HCT116 (cell line): ENCODE measurements at regions not wholly inside any gene's neighbourhood (a gene's known extent, or its start where the extent isn't known, plus 50 kb on each side); places are given as distances from the start of the nearest gene placed in this dataset.

Experiments used
- ATAC-seq: fragments of 200-7000 bp; cut with Tn5 transposase; 2 replicates; pipeline ENCODE4 v1.9.1; 2020; ENCODE audit warnings: mild to moderate bottlenecking, moderate library complexity
- BruUV-seq: library from RNA; stranded (reverse); fragments of 400-500 nt; replicated peaks from 2 replicates; lab custom pipeline; 2021; lab: Mats Ljungman, UMichigan
- CTCF ChIA-PET: fragments of 300-600 bp; sonication (Branson Sonifier 250); formaldehyde crosslinking; loops from one replicate; lab custom pipeline; 2021; ENCODE audit warnings: antibody characterized with exemption; lab: Charles Lee
- POLR2A ChIA-PET: fragments of 300-600, 350-600 bp; sonication (Branson Sonifier 250); formaldehyde crosslinking; loops from one replicate; lab custom pipeline; 2021; ENCODE audit warnings: antibody characterized with exemption; lab: Charles Lee
- RAD21 ChIA-PET, 2 experiments: fragments of 300-600 bp; sonication (Branson Sonifier 250); formaldehyde crosslinking; loops; one replicate each; lab custom pipeline; 2023; ENCODE audit warnings: low total read pairs in 2 of 2; ENCODE audit not compliant: uncharacterized antibody in 2 of 2, unreplicated experiment in 2 of 2, low non-redundant PET in 1 of 2; lab: Charles Lee
- DNase-seq: peaks from one replicate; pipeline ENCODE4 v3.0.0-alpha.2; 2010; ENCODE audit warnings: low read depth, low spot score
- H2AFZ ChIP-seq: fragments of 200-600 bp; shearing (Covaris generic), sonication (generic); 2 replicates; pipeline ENCODE4 v1.6.1; 2017; ENCODE audit warnings: low read depth, mixed run types, mixed read lengths, antibody characterized with exemption, low read length; ENCODE audit not compliant: poor library complexity, severe bottlenecking
- H3K27ac ChIP-seq: 2 replicates; pipeline ENCODE4 v1.5.1; 2012; ENCODE audit warnings: low read depth, low read length
- H3K27me3 ChIP-seq: fragments of 200-600 bp; sonication (generic); 2 replicates; pipeline ENCODE4 v1.6.1; 2016; ENCODE audit warnings: mixed run types, low read length, mixed read lengths; ENCODE audit not compliant: insufficient read depth
- H3K36me3 ChIP-seq, 2 experiments: fragments of 200-500 bp in 1 of 2; fragments of 200-600 bp in 1 of 2; sonication (Bioruptor generic) in 1 of 2; sonication (generic) in 1 of 2; 2 replicates each; pipeline versions ENCODE4 v1.5.1 to v1.6.1; 2014 to 2016; ENCODE audit warnings: low read length in 2 of 2, inconsistent platforms in 1 of 2, mixed read lengths in 1 of 2, mixed run types in 1 of 2; ENCODE audit not compliant: insufficient read depth in 2 of 2, control insufficient read depth in 1 of 2
- H3K4me1 ChIP-seq, 2 experiments: fragments of 200-600 bp in 1 of 2; sonication (generic) in 1 of 2; 2 replicates each; pipeline versions ENCODE4 v1.5.1 to v1.6.1; 2012 to 2017; ENCODE audit warnings: low read length in 2 of 2, inconsistent platforms in 1 of 2, mild to moderate bottlenecking in 1 of 2, mixed read lengths in 1 of 2, mixed run types in 1 of 2, moderate library complexity in 1 of 2; ENCODE audit not compliant: insufficient read depth in 2 of 2, control insufficient read depth in 1 of 2
- H3K4me2 ChIP-seq: fragments of 200-600 bp; sonication (generic); 2 replicates; pipeline ENCODE4 v1.6.1; 2017; ENCODE audit warnings: mixed run types, low read length, mixed read lengths
- H3K4me3 ChIP-seq, 2 experiments: fragments of 200-600 bp in 1 of 2; sonication (generic) in 1 of 2; replicated peaks in 1 of 2; 2 replicates each; pipeline ENCODE4 v1.5.1; 2011 to 2016; ENCODE audit warnings: low read length in 2 of 2, control low read depth in 1 of 2, low read depth in 1 of 2, mild to moderate bottlenecking in 1 of 2, mixed read lengths in 1 of 2, mixed run types in 1 of 2
- H3K79me2 ChIP-seq: fragments of 200-600 bp; sonication (generic); 2 replicates; pipeline ENCODE4 v1.6.1; 2017; ENCODE audit warnings: mild to moderate bottlenecking, mixed run types, low read length, moderate library complexity, mixed read lengths; ENCODE audit not compliant: insufficient read depth
- H3K9ac ChIP-seq: fragments of 200-600 bp; sonication (generic); 2 replicates; pipeline ENCODE4 v1.6.1; 2016; ENCODE audit warnings: low read length, mixed read lengths
- H3K9me2 ChIP-seq: fragments of 200-600 bp; sonication (generic), shearing (Covaris generic); 2 replicates; pipeline ENCODE4 v1.6.1; 2017; ENCODE audit warnings: mixed run types, mild to moderate bottlenecking, moderate library complexity; ENCODE audit not compliant: insufficient read depth
- H3K9me3 ChIP-seq, 2 experiments: fragments of 200-500 bp in 1 of 2; fragments of 200-600 bp in 1 of 2; sonication (Bioruptor generic) in 1 of 2; sonication (generic) in 1 of 2; 2 replicates each; pipeline ENCODE4 v1.6.1; 2014 to 2017; ENCODE audit warnings: low read length in 2 of 2, mixed read lengths in 2 of 2, inconsistent platforms in 1 of 2, low read depth in 1 of 2, mild to moderate bottlenecking in 1 of 2, mixed run types in 1 of 2, moderate library complexity in 1 of 2; ENCODE audit not compliant: control insufficient read depth in 1 of 2, insufficient read depth in 1 of 2
- H4K20me1 ChIP-seq: fragments of 200-600 bp; sonication (generic), shearing (Covaris generic); 2 replicates; pipeline ENCODE4 v1.6.1; 2017; ENCODE audit warnings: mixed run types, mild to moderate bottlenecking, moderate library complexity; ENCODE audit not compliant: insufficient read depth
- CBX3 ChIP-seq: IDR thresholded peaks from 2 replicates; pipeline ENCODE4 v1.6.1; 2012; ENCODE audit warnings: low read depth
- CEBPB ChIP-seq: IDR thresholded peaks from 2 replicates; pipeline ENCODE4 v1.6.1; 2012; ENCODE audit warnings: low read depth
- EGR1 ChIP-seq: IDR thresholded peaks from 2 replicates; pipeline ENCODE4 v1.6.1; 2012; ENCODE audit warnings: low read depth
- ELF1 ChIP-seq: IDR thresholded peaks from 2 replicates; pipeline ENCODE4 v1.6.1; 2012; ENCODE audit warnings: low read depth, borderline replicate concordance
- EZH2 ChIP-seq: fragments of 200-600 bp; sonication (generic); IDR thresholded peaks from 2 replicates; pipeline ENCODE4 v1.6.1; 2017; ENCODE audit warnings: antibody characterized with exemption, mixed run types
- EZH2phosphoT487 ChIP-seq: fragments of 200-600 bp; IDR thresholded peaks from 2 replicates; pipeline ENCODE4 v1.6.1; 2018; ENCODE audit warnings: antibody characterized with exemption, borderline replicate concordance
- FOSL1 ChIP-seq: IDR thresholded peaks from 2 replicates; pipeline ENCODE4 v1.6.1; 2012; ENCODE audit warnings: low read depth
- JUND ChIP-seq: IDR thresholded peaks from 2 replicates; pipeline ENCODE4 v1.6.1; 2012
- POLR2A ChIP-seq: IDR thresholded peaks from 2 replicates; pipeline ENCODE4 v1.7.0; 2011; ENCODE audit warnings: borderline replicate concordance; ENCODE audit not compliant: insufficient read depth, insufficient read length; ENCODE audit errors: extremely low read depth
- RAD21 ChIP-seq: IDR thresholded peaks from 2 replicates; pipeline ENCODE4 v1.6.1; 2012; ENCODE audit warnings: low read depth, mild to moderate bottlenecking
- REST ChIP-seq: IDR thresholded peaks from 2 replicates; pipeline ENCODE4 v1.6.1; 2012; ENCODE audit warnings: low read depth
- SIN3A ChIP-seq: IDR thresholded peaks from 2 replicates; pipeline ENCODE4 v1.6.1; 2012; ENCODE audit warnings: low read depth
- SP1 ChIP-seq: IDR thresholded peaks from 2 replicates; pipeline ENCODE4 v1.6.1; 2012; ENCODE audit warnings: low read depth
- TCF7L2 ChIP-seq: IDR thresholded peaks from 2 replicates; pipeline ENCODE4 v1.7.0; 2011; ENCODE audit warnings: borderline replicate concordance, inconsistent platforms; ENCODE audit not compliant: insufficient read depth, insufficient read length; ENCODE audit errors: extremely low read depth
- YY1 ChIP-seq: IDR thresholded peaks from 2 replicates; pipeline ENCODE4 v1.6.1; 2011; ENCODE audit warnings: low read length, low read depth, moderate library complexity, mild to moderate bottlenecking; ENCODE audit not compliant: insufficient replicate concordance; ENCODE audit errors: extremely low read depth
- ZFX ChIP-seq: fragments of 450-650 bp; IDR thresholded peaks from 2 replicates; pipeline ENCODE4 v1.6.1; 2017
- intact Hi-C: fragments of 100-400 bp; cut with micrococcal nuclease; formaldehyde crosslinking; loops from 2 replicates; pipeline ENCODE4 v1.10.0; 2022
- TF ChIP-seq, protein P1 (sequence below): IDR thresholded peaks from 2 replicates; pipeline ENCODE4 v1.6.1; 2012

DNA sequence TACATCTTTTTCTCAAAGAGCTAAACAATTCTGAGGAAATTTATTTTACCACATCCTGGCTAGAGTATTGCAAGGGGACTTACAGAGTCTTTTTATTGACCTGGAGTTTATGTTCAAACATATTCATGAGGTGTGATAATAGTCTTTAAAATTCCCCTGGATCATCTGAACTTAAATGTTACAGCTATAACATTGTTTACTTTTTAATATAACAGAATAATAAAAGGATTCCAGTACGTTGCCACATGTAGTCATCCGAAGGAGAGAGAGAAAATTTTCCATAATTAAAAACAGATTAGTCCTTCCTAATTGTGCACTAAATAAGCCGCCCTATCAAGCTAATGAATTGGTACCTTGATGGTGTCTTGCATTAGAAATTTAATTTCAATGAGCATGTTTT, 765.4 kb upstream of the MAP3K7 start (continued):
- TF ChIP-seq REST (no peak), ZFX (no peak), POLR2A (no peak), EZH2phosphoT487 (no peak), EZH2 (no peak), TCF7L2 (no peak), CEBPB (no peak), RAD21 (no peak), FOSL1 (no peak), YY1 (no peak), EGR1 (no peak), SIN3A (no peak)

DNA sequence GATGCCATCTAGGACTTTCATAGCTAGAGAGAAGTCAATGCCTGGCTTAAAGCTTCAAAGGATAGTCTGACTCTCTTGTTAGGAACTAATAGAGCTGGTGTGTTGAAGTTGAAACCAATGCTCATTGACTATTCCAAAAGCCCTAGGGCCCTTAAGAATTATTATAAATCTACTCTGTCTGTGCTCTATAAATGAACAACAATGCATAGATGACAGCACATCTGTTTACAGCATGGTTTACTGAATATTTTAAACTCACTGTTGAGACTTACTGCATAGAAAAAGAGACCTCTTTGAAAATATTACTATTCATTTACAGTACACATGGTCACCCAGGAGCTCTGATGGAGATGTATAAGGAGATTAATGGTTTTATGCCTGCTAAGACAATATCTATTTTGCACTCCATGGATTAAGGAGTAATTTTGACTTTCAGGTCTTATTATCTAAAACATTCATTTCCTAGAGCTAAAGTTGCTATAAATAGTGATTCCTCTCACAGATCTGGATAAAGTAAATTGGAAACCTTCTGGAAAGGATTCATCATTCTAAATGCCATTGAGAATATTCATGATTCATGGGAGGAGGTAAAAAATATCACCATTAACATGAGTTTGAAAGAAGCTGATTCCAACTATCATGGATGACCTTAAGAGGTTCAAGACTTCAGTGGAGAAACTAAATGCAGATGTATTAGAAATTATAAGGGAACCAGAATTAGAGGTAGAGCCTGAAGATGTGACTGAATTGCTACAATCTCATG, 763.5 kb upstream of the MAP3K7 start:
- Histone ChIP-seq H3K4me3 (no peak overlapping the region), H4K20me1 (no peaks in the 10 kb centered on the region), H3K9me3 (peaks cover 0 to 38% of the 10 kb centered on the region in 2 experiments; a peak in 2 of 4 replicates), H3K4me2 (no peak overlapping the region), H3K79me2 (no peaks in the 10 kb centered on the region), H3K9ac (no peak overlapping the region), H3K27ac (no peak overlapping the region), H3K4me1 (no peaks in the 10 kb centered on the region), H3K36me3 (no peaks in the 10 kb centered on the region), H3K27me3 (no peaks in the 10 kb centered on the region), H3K9me2 (no peaks in the 10 kb centered on the region), H2AFZ (no peak overlapping the region)
- BruUV-seq: no TSS peak
- DNase-seq: no peak
- CTCF ChIA-PET: no interaction called here
- intact Hi-C loops: no loop called here
- RAD21 ChIA-PET: no interaction called here
- POLR2A ChIA-PET: no interaction called here
- ATAC-seq: no peak
- TF ChIP-seq YY1 (no peak), CEBPB (no peak), FOSL1 (no peak), SP1 (no peak), REST (no peak), CBX3 (no peak), JUND (no peak), ELF1 (no peak)
- TF ChIP-seq, protein P1, sequence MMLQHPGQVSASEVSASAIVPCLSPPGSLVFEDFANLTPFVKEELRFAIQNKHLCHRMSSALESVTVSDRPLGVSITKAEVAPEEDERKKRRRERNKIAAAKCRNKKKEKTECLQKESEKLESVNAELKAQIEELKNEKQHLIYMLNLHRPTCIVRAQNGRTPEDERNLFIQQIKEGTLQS: no peak
